ENCODE measurements at regions not wholly inside any gene's neighbourhood (a gene's known extent, or its start where the extent isn't known, plus 50 kb on each side); places are given as distances from the start of the nearest gene placed in this dataset.
"Not testable (repeated sequence)": the region's sequence is repeated elsewhere in the genome, so short reads cannot be mapped to it uniquely, and the experiment has no call there.

- no peak for DNase-seq (ENCODE audit: low spot score)
Measured at GRCh38 chr2:136324966-136325365, 207.0 kb upstream of the CXCR4 start.

DNA sequence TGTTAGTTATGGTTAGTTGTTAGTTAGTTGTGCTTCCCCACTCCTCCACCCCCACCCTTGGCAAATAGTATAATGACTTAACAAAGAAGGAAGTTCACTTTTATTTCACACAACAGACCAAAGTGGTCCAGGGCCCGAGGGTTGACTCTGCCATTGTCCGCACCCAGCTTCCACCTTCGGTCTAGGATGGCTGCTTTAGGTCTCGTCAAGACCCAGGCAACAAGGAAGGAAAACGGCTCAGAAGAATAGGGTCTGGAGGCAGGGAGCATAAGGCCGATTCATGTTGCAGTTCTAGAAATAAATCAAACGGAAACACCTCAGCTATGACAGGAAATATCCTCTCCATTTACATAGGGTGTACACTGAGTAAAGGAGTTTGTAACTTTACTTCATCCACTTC is 206.0 kb upstream of the CXCR4 start:
- no peak for DNase-seq (ENCODE audit: low spot score)

GRCh38 chr2:136323195-136323594 is 205.2 kb upstream of the CXCR4 start:
- DNase-seq (ENCODE audit: low spot score), result no peak

- no peak for DNase-seq (ENCODE audit: low spot score)
Measured at GRCh38 chr2:136322428-136322827, 204.5 kb upstream of the CXCR4 start.

DNA sequence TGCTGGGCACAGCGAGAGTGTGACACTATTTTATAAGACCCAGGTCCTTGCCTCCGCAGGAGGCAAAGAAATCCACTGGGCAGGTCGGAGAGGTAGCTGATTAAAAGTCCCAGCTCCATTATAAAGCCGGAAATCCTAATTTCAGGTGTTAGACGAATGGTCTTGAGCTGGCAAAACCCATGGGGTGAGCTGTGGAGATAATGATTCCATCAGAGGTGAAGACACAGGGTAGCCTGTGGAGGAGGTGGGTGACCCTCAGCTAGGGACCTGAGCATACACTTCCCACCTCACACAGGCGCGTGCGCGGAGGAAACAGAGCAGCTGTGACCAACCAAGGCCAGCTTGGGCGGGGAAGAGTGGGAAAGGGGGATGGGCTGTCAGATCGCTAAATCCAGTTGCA is 201.7 kb upstream of the CXCR4 start:
- DNase-seq (ENCODE audit: low spot score), result no peak

GRCh38 chr2:136319237-136319636 is 201.3 kb upstream of the CXCR4 start:
- DNase-seq (ENCODE audit: low spot score), result no peak

DNA sequence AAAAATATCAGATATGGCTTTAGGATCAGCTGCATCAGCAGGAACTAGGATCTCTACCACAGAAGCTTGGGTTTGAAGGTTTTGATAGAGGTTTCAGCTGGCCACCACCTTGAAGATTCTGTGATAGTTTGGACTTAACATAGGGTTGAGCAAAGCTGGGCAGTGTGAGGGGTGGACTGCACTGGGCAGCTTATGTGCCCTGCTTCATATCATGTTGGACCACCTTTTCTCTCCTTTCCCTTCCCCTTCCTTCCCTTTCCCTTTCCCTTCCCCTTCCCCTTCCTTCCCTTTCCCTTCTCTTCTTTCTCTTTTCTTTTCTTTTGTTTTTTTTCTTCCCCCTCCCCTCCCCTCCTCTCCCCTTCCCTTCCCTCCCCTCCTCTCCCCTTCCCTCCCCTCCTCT is 196.3 kb upstream of the CXCR4 start:
- no peak for DNase-seq (ENCODE audit: low spot score)

GRCh38 chr2:136312568-136312967 is 194.6 kb upstream of the CXCR4 start:
- not testable (repeated sequence) for DNase-seq (ENCODE audit: low spot score)

- DNase-seq (ENCODE audit: low spot score), result no peak
Measured at GRCh38 chr2:136310797-136311603, 193.1 kb upstream of the CXCR4 start.

DNA sequence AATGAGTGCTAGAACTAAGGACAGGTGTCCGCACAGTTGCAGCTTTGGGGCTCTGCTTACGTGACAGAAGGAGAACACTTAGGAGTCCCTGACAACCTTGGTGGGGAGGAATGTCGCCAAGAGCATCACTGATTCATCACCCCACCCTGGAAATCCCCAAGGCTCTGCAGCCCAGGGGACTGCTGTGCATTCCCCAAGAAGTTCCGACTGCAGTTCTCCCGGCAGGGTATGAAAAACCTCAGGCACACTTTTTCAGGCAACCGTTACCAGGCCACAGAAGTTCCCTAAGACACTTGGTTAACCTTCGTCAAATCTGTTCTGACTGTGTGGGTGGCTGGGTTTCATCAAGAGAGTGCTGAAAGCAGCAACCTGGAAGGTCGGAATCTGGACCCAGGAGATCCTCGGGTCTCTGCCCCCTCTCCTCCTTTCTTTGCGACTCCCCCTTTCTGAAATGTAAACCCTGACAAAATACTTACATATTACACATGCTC is 192.1 kb upstream of the CXCR4 start:
- no peak for DNase-seq (ENCODE audit: low spot score)

DNA sequence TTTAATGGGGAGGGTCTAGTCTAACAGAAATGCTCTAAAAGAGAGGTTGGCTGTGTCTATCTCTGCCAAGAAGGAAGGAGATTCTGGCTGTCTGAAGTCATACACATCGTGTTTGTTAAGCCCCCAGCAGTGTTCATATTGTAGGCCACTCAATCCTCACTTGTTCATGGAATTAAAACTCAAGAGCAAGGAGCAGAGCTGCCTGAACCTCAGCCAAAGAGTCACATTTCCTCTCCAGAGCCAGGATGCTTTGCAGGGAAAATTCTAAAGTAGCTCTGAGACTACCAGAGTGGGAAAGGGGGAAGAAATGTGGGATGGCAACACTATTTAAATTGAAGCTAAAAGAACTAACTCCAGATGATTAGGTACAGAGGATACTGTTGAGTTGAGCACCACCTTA is 190.7 kb upstream of the CXCR4 start:
- no peak for DNase-seq (ENCODE audit: low spot score)

DNA sequence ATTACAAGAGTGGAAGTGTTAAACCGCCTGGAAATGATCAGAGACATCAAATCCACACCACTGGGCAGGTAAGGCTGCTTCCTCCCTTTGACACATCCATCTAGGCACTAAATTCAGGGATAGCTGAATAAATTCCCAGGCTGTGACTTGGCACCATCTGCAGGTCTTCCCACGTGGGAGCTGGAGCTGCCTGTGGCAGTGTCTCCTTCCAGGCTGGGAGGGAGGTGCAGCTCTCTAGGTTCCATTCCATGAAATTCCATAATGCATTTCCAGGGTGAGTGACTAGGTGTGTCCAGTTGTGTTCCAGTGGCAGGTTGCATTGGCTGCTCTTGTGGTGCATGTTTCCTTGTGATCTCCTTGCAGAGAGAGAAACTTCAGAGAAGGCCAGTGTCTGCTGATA is 188.9 kb upstream of the CXCR4 start:
- DNase-seq (ENCODE audit: low spot score), result no peak

GRCh38 chr2:136305517-136306192 is 187.7 kb upstream of the CXCR4 start:
- peak; percentile 8 for DNase-seq (ENCODE audit: low spot score)

DNA sequence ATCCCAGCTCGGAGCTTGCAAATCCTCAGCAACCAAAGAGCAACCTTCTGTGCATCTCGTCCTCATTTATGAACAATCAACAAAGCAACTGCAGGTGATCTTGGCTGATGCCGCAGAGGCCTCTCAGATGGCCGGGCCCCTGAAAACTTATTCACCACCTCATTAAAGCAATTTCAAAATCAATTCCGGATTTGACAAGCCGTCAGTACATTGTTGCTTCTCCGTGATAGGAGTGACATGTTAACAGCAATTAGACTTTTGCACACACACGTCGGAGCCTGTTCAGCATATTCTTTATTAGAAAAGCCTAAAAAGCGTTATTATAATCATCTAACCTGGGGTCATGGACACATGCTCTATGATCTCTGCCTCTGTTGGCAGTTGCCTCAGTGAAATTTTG is 183.1 kb upstream of the CXCR4 start:
- no peak for DNase-seq (ENCODE audit: low spot score)

DNA sequence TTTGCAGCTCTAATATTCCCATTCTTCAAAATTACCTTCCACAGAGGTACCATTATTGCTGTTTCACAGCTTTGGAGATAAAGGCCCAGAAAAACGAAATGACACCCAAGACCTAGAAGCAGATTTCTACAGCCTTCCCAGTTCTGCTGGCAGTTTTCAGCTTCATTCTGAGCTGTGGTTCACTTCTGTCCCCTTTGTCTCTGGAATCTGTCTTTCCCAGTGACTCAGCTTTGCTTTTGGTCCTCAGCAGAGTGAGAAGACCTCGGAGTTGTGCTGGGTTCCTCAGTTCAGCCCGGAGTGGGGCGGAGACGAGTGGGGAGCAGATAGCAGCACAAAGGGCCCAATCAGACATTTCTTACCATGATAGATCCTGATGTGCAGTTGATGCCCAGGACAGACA is 180.7 kb upstream of the CXCR4 start:
- DNase-seq (ENCODE audit: low spot score), result no peak

DNA sequence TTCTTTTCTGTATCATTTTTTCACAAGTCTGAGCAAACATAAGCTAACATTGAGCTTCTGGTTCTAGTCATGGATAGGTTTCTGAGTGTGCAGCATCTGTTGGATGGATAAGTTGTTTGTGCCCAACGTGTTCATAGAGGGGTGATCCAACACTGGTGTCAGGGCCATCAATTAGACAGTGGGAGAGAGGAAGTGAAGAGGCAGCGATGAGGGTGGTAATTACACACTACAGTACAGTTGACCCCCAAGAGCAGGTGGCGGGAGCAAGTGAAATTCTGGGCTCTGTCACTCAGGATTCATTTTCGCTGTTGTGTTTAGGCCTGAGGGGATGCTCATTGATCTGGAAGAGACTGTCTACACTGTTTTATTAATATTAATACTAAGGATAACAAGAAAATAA is 180.0 kb upstream of the CXCR4 start:
- no peak for DNase-seq (ENCODE audit: low spot score)

- no peak for DNase-seq (ENCODE audit: low spot score)
Measured at GRCh38 chr2:136297312-136297711, 179.4 kb upstream of the CXCR4 start.

GRCh38 chr2:136295168-136295567 is 177.2 kb upstream of the CXCR4 start:
- no peak for DNase-seq (ENCODE audit: low spot score)

GRCh38 chr2:136291871-136292270 is 173.9 kb upstream of the CXCR4 start:
- DNase-seq (ENCODE audit: low spot score), result no peak

DNA sequence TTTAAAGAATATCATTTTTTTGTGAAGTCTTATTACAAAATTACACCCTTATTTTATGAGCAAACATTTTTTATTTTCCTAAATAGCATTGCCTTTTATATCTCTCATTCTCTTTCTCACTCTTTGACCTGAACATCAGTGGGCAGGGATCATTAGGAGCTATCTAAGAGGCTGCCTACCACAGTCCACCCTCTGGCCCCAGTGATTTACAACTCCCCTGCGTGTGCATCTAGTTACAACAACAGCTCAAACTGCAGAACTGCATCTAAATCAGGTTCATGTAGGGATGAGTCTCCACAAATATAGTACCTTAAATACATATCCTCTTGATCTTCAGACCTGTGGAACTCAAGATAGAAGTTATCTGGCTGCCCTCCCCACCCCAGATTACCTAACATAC is 172.4 kb upstream of the CXCR4 start:
- DNase-seq (ENCODE audit: low spot score), result no peak

GRCh38 chr2:136288249-136288648 is 170.3 kb upstream of the CXCR4 start:
- no peak for DNase-seq (ENCODE audit: low spot score)

GRCh38 chr2:136286423-136286822 is 168.5 kb upstream of the CXCR4 start:
- DNase-seq (ENCODE audit: low spot score), result no peak

DNA sequence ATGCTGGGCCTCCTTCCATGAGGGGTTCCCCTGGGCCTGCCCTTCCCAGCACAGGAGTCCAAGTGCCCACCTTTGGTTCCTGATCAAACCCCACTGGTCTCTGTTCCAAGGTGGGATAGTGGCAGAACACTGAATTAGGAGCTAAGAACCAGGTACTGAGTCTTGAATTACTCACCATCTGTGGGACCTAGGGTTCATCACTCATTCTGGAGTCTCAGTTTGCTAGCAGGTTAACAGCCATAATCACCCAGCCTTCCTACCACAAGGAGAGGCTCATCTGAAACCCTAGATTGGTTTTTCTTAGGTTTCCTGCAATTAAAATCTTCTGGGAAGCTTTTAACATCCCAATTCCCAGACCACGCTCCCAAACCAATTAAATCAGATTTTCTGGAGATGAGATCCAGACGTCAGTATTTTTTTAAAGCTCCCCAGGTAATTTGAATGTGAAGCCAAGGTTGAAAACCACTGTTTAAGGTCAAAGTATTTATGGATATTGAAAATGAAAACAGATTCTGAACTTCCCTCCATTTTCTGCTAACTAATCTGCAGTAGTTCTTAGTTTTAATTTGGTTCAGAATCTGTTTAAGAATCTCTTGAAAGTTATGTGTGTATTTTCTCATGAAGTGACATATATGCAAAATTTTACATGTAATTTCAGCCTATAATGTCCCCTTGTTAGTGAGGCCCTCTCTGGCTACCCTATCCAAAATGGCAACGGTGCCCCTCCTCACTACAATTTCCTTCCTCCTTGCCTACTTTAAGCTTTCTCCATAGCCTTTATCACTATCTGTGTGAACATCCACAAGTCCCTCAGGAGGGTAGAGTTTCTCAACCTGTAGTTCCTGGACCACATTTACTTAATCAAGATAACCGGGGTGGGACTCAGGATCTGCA is 166.5 kb upstream of the CXCR4 start:
- no peak for DNase-seq (ENCODE audit: low spot score)
